Skeletal muscle tissue (tissue), 3 donors: ENCODE measurements at regions not wholly inside any gene's neighbourhood (a gene's known extent, or its start where the extent isn't known, plus 50 kb on each side); places are given as distances from the start of the nearest gene placed in this dataset.

Experiments used
- H3K27ac ChIP-seq: one replicate; pipeline ENCODE4 v1.7.0; 2013; ENCODE audit warnings: mild to moderate bottlenecking, low read depth, low read length, inconsistent platforms
- H3K27me3 ChIP-seq, 3 donors: one replicate each; pipeline ENCODE4 v1.7.0; 2013; ENCODE audit warnings: low read length in 3 of 3; ENCODE audit not compliant: control insufficient read depth in 3 of 3, insufficient read depth in 3 of 3
- H3K36me3 ChIP-seq, 3 donors: one replicate each; pipeline ENCODE4 v1.7.0; 2013; ENCODE audit warnings: low read length in 3 of 3; ENCODE audit not compliant: control insufficient read depth in 3 of 3, insufficient read depth in 3 of 3
- H3K4me1 ChIP-seq, 3 donors: one replicate each; pipeline ENCODE4 v1.7.0; 2013; ENCODE audit warnings: low read length in 3 of 3, mild to moderate bottlenecking in 3 of 3; ENCODE audit not compliant: control insufficient read depth in 3 of 3, insufficient read depth in 3 of 3
- H3K4me3 ChIP-seq, 3 donors: one replicate each; pipeline ENCODE4 v1.7.0; 2013; ENCODE audit warnings: low read length in 3 of 3
- H3K9ac ChIP-seq, 3 donors: one replicate each; pipeline ENCODE4 v1.7.0; 2013; ENCODE audit warnings: low read length in 3 of 3, mild to moderate bottlenecking in 3 of 3, moderate library complexity in 2 of 3, low read depth in 1 of 3
- H3K9me3 ChIP-seq, 3 donors: one replicate each; pipeline ENCODE4 v1.7.0; 2013; ENCODE audit warnings: low read length in 3 of 3; ENCODE audit not compliant: control insufficient read depth in 3 of 3
- donor health status: Osteomylitis.

GRCh38 chr17:77563439-77564102 lies 394.9 kb upstream of the TNRC6C start:
- no peaks in the 10 kb centered on the region for H3K27me3 ChIP-seq
- no peak overlapping the region for H3K27ac ChIP-seq
- no peaks in the 10 kb centered on the region for H3K4me1 ChIP-seq
- H3K36me3 ChIP-seq: no peaks in the 10 kb centered on the region
- no peak overlapping the region for H3K4me3 ChIP-seq
- peaks cover 0 to 2% (median 0%) of the 10 kb centered on the region in 3 donors for H3K9me3 ChIP-seq
- no peak overlapping the region for H3K9ac ChIP-seq

- Histone ChIP-seq H3K27me3 (no peaks in the 10 kb centered on the region), H3K4me1 (no peaks in the 10 kb centered on the region), H3K9ac (no peak overlapping the region), H3K36me3 (no peaks in the 10 kb centered on the region), H3K4me3 (no peak overlapping the region), H3K9me3 (peaks cover 0 to 2% (median 0%) of the 10 kb centered on the region in 3 donors), H3K27ac (no peak overlapping the region)
These were observed 394.1 kb upstream of the TNRC6C start for GRCh38 chr17:77564278-77564920.

- Histone ChIP-seq H3K9me3 (peaks cover 0 to 2% (median 0%) of the 10 kb centered on the region in 3 donors), H3K4me3 (no peak overlapping the region), H3K27ac (no peak overlapping the region), H3K9ac (no peak overlapping the region), H3K27me3 (no peaks in the 10 kb centered on the region), H3K4me1 (no peaks in the 10 kb centered on the region), H3K36me3 (no peaks in the 10 kb centered on the region)
These were observed 393.3 kb upstream of the TNRC6C start for GRCh38 chr17:77565166-77565565.

- Histone ChIP-seq H3K27ac (no peak overlapping the region), H3K9ac (no peak overlapping the region), H3K9me3 (peaks cover 0 to 2% (median 0%) of the 10 kb centered on the region in 3 donors), H3K4me1 (no peaks in the 10 kb centered on the region), H3K27me3 (peaks cover 0 to 5% (median 5%) of the 10 kb centered on the region in 3 donors), H3K36me3 (no peaks in the 10 kb centered on the region), H3K4me3 (no peak overlapping the region)
These were observed 392.4 kb upstream of the TNRC6C start for GRCh38 chr17:77566151-77566550.

GRCh38 chr17:77566566-77567138 lies 391.9 kb upstream of the TNRC6C start:
- no peak overlapping the region for H3K27ac ChIP-seq
- H3K27me3 ChIP-seq: peaks cover 0 to 5% (median 5%) of the 10 kb centered on the region in 3 donors
- no peaks in the 10 kb centered on the region for H3K36me3 ChIP-seq
- H3K4me3 ChIP-seq: no peak overlapping the region
- peaks cover 0 to 2% (median 0%) of the 10 kb centered on the region in 3 donors for H3K9me3 ChIP-seq
- H3K4me1 ChIP-seq: peaks cover 4% of the 10 kb centered on the region in 3 donors
- no peak overlapping the region for H3K9ac ChIP-seq

- H3K9me3 ChIP-seq: no peaks in the 10 kb centered on the region
- H3K27me3 ChIP-seq: peaks cover 12 to 16% (median 14%) of the 10 kb centered on the region in 3 donors
- no peaks in the 10 kb centered on the region for H3K36me3 ChIP-seq
- H3K4me3 ChIP-seq: no peak overlapping the region
- no peak overlapping the region for H3K9ac ChIP-seq
- no peak overlapping the region for H3K27ac ChIP-seq
- H3K4me1 ChIP-seq: peaks cover 6 to 14% (median 12%) of the 10 kb centered on the region in 3 donors
These were observed 390.0 kb upstream of the TNRC6C start for GRCh38 chr17:77568540-77568939.

GRCh38 chr17:77569846-77570564 lies 388.5 kb upstream of the TNRC6C start:
- peaks cover 12 to 16% (median 14%) of the 10 kb centered on the region in 3 donors for H3K27me3 ChIP-seq
- H3K9ac ChIP-seq: no peak overlapping the region
- no peaks in the 10 kb centered on the region for H3K36me3 ChIP-seq
- H3K27ac ChIP-seq: no peak overlapping the region
- H3K9me3 ChIP-seq: no peaks in the 10 kb centered on the region
- H3K4me3 ChIP-seq: no peak overlapping the region
- H3K4me1 ChIP-seq: peaks cover 6 to 14% (median 12%) of the 10 kb centered on the region in 3 donors

GRCh38 chr17:77570565-77570898 lies 388.0 kb upstream of the TNRC6C start:
- no peak overlapping the region for H3K4me3 ChIP-seq
- H3K4me1 ChIP-seq: peaks cover 6 to 14% (median 12%) of the 10 kb centered on the region in 3 donors
- H3K27ac ChIP-seq: no peak overlapping the region
- no peaks in the 10 kb centered on the region for H3K36me3 ChIP-seq
- H3K9ac ChIP-seq: no peak overlapping the region
- H3K9me3 ChIP-seq: no peaks in the 10 kb centered on the region
- peaks cover 12 to 16% (median 14%) of the 10 kb centered on the region in 3 donors for H3K27me3 ChIP-seq

- peak overlapping the region; percentile 14 to 55 (median 17) for H3K4me3 ChIP-seq
These were observed 387.1 kb upstream of the TNRC6C start for GRCh38 chr17:77571155-77571981.

More at GRCh38 chr17:77571155-77571981, 387.1 kb upstream of the TNRC6C start:
- H3K9me3 ChIP-seq: no peaks in the 10 kb centered on the region
- no peaks in the 10 kb centered on the region for H3K36me3 ChIP-seq
- no peak overlapping the region for H3K27ac ChIP-seq
- peaks cover 6 to 14% (median 12%) of the 10 kb centered on the region in 3 donors for H3K4me1 ChIP-seq
- H3K9ac ChIP-seq: no peak overlapping the region
- H3K27me3 ChIP-seq: peaks cover 12 to 16% (median 14%) of the 10 kb centered on the region in 3 donors
